Fibroblast of skin of abdomen (primary cell): ENCODE measurements at regions not wholly inside any gene's neighbourhood (a gene's known extent, or its start where the extent isn't known, plus 50 kb on each side); places are given as distances from the start of the nearest gene placed in this dataset.
"Not testable (repeated sequence)": the region's sequence is repeated elsewhere in the genome, so short reads cannot be mapped to it uniquely, and the experiment has no call there.

Experiments
- DNase-seq: peaks from one replicate; pipeline ENCODE4 v3.0.0-alpha.2; 2013

DNA sequence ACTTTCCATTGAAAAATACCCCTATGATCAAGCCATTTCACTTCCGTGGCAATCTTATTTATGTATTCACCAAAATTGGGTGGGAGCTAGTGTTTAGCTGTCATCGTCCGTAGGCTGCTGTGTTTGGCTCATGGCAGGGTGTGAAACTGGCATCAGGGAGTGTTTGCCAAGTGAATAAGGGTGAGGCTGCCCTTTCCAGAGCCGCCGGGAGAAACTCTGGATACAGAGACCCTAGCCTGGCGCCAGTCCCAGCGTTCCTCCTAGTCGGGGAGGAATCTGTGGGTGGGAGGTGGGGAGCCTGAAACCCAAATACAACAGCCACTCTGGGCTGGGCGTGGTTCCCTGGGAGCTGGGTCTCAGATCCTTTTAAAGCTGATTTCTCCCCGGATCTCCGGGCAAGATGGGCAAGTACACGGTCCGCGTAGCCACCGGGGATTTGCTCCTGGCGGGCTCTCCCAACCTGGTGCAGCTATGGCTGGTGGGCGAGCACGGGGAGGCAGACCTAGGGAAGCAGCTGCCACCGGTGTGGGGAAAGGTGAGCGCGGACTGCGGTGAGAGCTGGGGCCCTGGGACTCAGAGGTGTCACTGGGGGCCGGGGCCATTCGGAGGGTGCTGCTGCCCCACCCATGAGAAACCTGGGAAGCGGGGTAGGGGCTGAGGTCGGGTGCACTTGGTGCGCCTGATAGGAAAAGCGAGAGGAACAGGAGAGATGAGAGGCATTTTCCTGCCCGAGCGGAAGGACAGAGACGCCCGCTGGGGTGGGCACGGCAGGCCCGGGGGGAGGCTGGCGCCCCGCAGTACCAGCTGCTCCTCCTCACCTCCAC lies 62.1 kb upstream of the TEKT1 start:
- no peak for DNase-seq

DNA sequence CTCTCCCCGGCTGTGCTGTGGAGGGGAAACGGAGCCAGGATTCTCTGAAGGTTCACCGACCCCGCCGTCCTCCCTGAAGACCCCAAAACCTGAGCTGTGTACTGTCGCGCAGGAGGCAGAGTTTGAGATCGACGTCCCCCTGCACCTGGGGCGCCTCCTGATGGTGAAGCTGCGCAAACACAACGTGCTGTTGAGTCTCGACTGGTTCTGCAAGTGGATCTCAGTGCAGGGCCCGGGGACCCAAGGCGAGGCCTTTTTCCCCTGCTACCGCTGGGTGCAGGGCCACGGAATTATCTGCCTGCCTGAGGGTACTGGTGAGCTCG lies 62.6 kb upstream of the TEKT1 start:
- DNase-seq = no peak

DNA sequence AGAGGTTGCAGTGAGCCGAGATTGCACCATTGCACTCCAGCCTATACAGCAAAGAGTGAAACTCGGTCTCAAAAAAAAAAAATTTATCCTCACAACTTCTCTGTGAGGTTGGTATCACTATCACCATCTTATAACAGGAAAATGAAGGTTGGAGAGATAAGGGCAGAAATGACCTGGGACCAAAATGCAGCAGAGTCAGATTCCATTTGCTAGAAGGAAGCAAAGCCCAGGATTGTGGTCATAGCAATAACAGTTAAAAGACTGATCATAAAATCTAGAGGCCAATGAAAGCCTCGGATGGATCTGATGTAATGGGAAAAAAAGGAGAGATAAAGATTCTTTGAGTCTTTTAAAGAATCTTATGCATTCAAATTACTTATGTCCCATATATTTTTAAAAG lies 69.6 kb upstream of the TEKT1 start:
- no peak for DNase-seq

DNA sequence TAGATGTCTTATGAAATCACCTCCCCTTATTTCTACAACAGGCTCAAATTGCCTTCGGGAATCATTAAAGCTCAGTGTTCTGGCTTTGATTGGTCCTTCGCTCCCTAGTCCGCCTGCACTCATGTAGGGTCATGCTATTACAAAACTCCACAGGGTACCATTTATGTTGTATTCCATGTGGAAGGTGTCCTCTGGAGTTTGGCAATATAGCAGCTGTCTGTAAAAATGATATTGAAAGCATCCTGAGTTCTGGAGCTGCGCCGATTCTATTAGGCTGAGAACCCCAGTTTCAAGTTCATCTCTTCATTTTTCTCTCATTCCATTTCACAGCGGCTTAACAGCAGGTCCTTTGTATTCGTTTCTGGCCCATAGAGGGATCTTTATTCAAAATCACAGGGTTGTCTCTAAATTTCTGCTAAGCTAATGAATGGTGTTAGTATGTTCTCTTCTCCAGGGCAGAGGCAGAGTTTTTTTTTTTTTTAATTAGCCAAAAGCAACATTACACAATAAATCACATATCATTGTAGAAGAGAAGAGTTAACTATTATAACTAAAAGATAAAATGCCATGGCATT lies 71.9 kb upstream of the TEKT1 start:
- DNase-seq = no peak

- no peak for DNase-seq
These were observed 77.3 kb upstream of the TEKT1 start for GRCh38 chr17:6908807-6909206.

- DNase-seq = peak; percentile 30
These were observed 79.6 kb upstream of the TEKT1 start for GRCh38 chr17:6910987-6911603.

DNA sequence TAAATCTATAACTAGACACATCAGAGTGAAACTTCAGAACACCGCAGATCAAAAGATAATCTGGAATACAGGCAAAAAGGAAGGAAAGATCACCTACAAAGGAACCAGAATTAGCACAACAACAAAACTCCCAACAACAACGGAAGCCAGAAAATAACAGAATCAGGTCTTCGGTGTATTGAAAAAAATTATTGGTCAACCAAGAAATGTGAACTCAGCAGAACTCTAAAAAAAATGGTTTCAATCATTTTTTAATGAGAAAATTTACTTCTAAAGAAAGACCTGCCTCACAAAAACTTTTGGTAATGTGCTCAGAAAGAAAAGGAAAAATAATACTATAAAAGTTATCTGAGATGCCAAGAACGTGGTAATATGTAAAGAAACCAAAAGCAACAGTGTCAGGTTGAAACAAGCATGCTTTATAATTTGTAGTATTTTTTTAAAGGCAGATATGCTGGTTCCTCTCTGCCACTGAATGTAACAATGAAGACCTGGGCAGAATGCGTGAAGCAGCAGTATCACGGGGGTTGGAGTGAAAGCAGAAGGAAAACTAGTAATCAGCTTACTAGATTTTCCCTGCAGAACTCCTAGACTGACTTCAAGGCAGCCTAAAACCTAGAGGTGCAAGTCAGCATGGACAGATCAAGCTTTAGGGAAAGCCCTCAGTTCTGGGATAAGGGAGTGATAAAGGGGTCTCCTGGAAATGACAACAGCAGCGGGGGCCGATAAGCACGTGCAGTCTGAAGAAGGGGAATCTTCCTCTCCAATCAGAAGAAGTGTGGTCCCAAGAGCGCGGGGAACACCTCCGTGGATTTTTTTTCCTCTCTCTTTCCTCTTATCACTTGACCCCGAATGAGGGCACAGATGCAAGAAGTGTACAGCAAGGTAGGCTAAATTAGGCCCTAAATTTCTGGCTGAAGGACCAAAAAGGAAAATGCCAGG lies 80.9 kb upstream of the TEKT1 start:
- no peak for DNase-seq

DNA sequence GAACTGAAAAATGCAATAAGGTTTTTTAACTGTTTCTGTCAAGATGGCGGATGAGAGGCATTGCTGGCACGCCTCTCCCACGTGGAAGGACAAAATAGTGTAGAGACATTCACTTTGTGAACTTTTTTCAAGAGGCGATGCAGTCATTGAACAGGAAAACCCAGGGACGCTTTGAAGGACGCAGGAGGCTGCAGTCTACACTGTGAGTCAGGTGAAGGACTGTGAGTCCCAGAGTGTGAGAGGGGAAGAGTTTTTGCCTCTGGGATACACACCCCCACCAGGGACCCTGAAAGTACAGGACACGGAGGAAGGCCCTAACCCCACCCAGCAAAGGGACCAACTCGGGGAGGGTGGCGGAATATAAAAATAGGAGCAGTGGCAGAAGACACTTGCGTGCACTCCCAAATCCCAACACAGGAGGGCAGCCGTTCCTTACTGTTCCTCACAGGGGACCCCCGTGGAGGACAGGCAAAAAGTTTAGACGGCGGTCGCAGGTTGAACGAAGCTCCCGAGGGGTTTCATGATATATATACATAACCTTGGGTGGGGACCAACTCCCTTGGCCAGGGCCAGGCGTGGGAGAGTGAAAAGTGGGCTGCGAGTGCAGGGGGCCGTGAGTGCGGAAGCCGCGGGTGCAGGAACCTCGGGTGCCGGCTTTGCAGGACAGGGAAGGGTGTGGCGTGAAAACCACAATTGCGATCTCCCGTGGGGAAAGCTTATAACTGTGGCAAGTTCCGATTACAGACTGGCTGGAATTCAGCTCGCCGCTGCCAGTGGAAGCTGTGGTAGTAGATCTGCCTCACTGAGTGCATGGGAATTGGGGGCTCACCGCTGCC lies 82.0 kb upstream of the ALOX12 start:
- DNase-seq = peak; percentile 58

GRCh38 chr17:6914711-6915110 lies 81.1 kb upstream of the ALOX12 start:
- no peak for DNase-seq

DNA sequence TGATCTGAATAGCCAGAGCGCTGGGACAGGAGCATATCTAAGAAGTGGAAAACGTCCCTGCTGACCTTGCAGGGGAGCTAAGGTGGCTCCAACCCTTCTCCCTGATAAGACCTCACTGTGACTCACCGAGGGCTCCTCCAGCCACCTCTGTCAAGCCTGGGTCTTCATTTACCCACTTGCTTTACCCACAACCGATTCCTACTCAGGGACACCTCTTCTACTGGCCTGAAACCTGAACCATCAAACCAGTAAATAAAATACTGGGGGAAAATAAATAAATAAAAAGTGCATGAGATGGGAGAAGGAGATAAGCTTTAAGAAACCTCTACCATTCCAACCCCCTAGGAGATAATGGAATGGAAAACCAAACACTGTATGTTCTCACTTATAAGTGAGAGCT lies 80.2 kb upstream of the ALOX12 start:
- DNase-seq = no peak

DNA sequence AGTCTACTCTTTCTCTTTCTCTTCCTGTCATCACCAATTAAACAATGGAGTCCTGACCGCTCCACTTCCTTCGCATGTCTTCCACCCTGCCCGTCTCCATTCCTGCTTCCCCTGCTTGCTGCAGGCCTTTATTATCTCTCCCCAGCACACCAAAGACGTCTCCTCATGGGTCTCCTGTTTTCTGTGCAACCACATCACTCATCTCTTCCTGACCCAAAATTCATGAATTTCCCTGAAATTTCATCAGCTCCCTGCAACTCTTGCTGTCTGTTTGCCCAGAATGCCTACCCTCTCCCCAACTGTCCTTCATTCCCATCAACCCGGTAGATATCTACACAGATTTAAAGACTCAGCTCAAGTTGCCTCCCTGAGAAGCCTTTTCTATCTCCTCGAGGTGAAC lies 76.7 kb upstream of the ALOX12 start:
- no peak for DNase-seq

DNA sequence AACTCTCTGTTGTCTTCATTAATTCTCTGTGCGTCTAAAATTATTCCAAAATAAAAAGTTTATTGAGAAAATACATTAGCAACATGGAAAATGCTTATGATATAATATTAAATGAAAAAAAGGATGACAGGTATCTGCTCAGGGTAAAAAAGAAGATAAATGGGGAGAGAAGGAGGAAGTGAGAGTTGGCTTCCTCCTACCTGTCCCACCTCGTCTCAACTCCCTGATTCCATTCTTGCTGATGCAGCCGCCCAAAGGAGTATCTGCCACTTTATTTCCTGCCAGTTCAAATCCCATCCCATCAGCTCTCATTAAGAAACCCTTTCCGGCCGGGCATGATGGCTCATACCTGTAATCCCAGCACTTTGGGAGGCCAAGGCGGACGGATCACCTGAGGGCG lies 72.5 kb upstream of the ALOX12 start:
- no peak for DNase-seq

- DNase-seq = peak; percentile 65
These were observed 71.6 kb upstream of the ALOX12 start for GRCh38 chr17:6924208-6924607.

GRCh38 chr17:6926667-6927066 lies 69.2 kb upstream of the ALOX12 start:
- no peak for DNase-seq

DNA sequence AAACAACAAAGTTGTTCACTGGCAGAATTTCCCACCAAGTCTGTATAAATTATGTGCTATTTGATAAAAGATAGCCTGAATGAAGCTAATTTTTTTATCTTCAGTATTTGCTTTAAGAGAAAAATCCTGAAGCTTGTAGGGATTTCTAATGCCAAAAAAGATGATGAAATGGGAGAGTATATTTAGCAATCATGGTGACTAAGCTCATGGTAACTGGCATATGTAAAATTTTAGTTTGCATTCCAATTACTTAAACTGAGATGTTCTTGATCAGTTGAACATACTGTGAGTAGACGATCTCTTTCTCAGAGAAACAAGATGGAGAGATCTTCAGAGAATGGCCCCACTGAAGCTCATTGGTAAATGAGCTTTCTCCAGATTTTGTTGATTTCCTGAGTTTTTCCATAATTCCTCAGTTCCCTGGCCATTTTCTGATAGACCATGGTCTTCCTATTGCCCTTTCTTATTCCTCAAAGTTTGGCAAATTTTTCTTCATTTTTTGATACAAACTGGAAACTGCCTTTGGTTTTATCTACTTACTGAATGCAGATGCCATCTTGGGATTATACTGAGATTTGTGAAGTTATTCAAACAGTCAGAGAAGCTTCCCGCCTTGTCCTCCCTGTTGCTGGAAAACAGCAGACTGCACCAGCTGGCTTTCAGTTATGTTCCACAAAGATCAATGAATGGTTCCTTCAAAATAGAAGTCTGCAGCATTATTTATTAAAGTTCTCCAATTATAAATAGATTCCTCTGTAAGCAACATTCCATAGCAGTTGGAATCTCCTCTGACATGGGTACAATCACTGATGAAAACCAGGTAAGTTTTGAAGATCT lies 68.3 kb upstream of the ALOX12 start:
- peak; percentile 84 for DNase-seq

GRCh38 chr17:6928193-6928592 lies 67.7 kb upstream of the ALOX12 start:
- no peak for DNase-seq

- no peak for DNase-seq
These were observed 65.1 kb upstream of the ALOX12 start for GRCh38 chr17:6930749-6931148.

DNA sequence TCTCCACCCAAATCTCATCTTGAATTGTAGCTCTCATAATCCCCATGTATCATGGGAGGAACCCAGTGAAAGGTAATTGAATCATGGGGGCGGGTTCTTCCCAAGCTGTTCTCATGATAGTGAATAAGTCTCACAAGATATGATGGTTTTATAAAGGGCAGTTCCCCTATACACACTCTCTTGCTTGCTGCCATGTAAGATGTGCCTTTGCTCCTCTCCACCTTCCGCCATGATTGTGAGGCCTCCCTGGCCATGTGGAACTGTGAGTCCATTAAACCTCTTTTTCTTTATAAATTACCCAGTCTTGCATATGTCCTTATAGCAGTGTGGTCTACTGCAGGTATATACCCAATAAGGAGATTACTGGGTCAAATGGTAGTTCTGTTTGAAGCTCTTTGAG lies 61.3 kb upstream of the ALOX12 start:
- not testable (repeated sequence) for DNase-seq

- no peak for DNase-seq
These were observed 59.4 kb upstream of the ALOX12 start for GRCh38 chr17:6936370-6937028.

DNA sequence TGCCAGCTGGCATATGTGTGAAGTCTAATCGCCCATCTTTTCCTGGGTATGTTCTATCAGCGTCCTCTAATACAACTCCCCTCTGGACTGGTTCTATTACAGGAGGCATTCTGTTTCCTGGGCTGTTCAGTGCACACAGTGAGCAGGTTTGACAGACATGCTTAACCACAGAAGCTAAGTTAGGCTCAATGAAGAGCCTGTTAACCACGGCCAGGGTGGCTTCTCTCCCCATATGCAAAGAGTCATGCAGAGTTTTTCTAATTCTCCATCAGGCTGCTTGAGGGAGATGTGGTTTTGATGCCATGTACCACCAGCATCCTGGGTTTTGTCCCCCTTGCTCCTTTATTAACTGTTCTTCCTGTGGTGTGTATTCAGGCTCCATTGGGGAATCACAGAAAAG lies 57.2 kb upstream of the ALOX12 start:
- DNase-seq = no peak
